H1 (cell line): ENCODE measurements at regions not wholly inside any gene's neighbourhood (a gene's known extent, or its start where the extent isn't known, plus 50 kb on each side); places are given as distances from the start of the nearest gene placed in this dataset.

ENCODE experiments used
- CHD7 ChIP-seq: fragments of 300-600 bp; sonication (generic); IDR thresholded peaks from 2 replicates; pipeline ENCODE4 v1.7.1; 2012; ENCODE audit warnings: low read length, moderate library complexity, mild to moderate bottlenecking, inconsistent platforms; ENCODE audit not compliant: insufficient replicate concordance
- CTCF ChIP-seq, 3 experiments: IDR thresholded peaks; 1 replicate in 2 of 3; 2 replicates in 1 of 3; pipeline versions ENCODE4 v1.5.1 to v1.6.1; 2011; ENCODE audit warnings: low read length in 3 of 3, mild to moderate bottlenecking in 3 of 3, inconsistent platforms in 2 of 3, low read depth in 1 of 3, moderate library complexity in 1 of 3; ENCODE audit not compliant: insufficient read depth in 1 of 3; ENCODE audit errors: control extremely low read depth in 1 of 3
- EZH2 ChIP-seq: fragments of 200-600 bp; sonication (generic); IDR thresholded peaks from 2 replicates; pipeline ENCODE4 v1.7.1; 2012; ENCODE audit warnings: low read depth, mild to moderate bottlenecking, moderate library complexity, low read length, inconsistent platforms; ENCODE audit not compliant: severe bottlenecking
- NRF1 ChIP-seq: IDR thresholded peaks from 2 replicates; pipeline ENCODE4 v1.6.1; 2011; ENCODE audit warnings: mild to moderate bottlenecking, low read depth, low read length, improper control_type of control experiment
- POLR2A ChIP-seq, 2 experiments: IDR thresholded peaks; 1 replicate in 1 of 2; 2 replicates in 1 of 2; pipeline ENCODE4 v1.6.1; 2011; ENCODE audit warnings: low read depth in 2 of 2, low read length in 2 of 2, mild to moderate bottlenecking in 2 of 2; ENCODE audit errors: control extremely low read depth in 1 of 2
- SIRT6 ChIP-seq: IDR thresholded peaks from one replicate; pipeline ENCODE4 v1.7.1; 2012; ENCODE audit warnings: low read length, inconsistent platforms
- SRF ChIP-seq: IDR thresholded peaks from 2 replicates; pipeline ENCODE4 v1.6.1; 2011; ENCODE audit warnings: mild to moderate bottlenecking, low read depth, low read length, moderate library complexity
- TAF1 ChIP-seq: IDR thresholded peaks from 2 replicates; pipeline ENCODE4 v1.6.1; 2011; ENCODE audit warnings: mild to moderate bottlenecking, low read depth, low read length

- TF ChIP-seq CHD7 (no peak), SRF (no peak), TAF1 (no peak), SIRT6 (no peak), CTCF (IDR thresholded peaks at IDR 0.05; ENCODE audit: control extremely low read depth in 1 of 3, insufficient read depth in 1 of 3, low read depth in 1 of 3, low read length in 3 of 3) (no peak), EZH2 (no peak), NRF1 (no peak), POLR2A (IDR thresholded peaks at IDR 0.05; ENCODE audit: control extremely low read depth in 1 of 2, low read depth in 2 of 2, low read length in 2 of 2) (no peak)
Observed at GRCh38 chrX:142891046-142891445, 134.7 kb upstream of the SPANXN4 start (continued).
